Epithelial cell of proximal tubule (primary cell): ENCODE measurements at regions not wholly inside any gene's neighbourhood (a gene's known extent, or its start where the extent isn't known, plus 50 kb on each side); places are given as distances from the start of the nearest gene placed in this dataset.

ENCODE experiments used
- DNase-seq: peaks from one replicate; pipeline ENCODE4 v3.0.0-alpha.2; 2011; ENCODE audit warnings: low read depth
- H3K4me3 ChIP-seq: 2 replicates; pipeline ENCODE4 v1.5.1; 2011; ENCODE audit warnings: low read depth, mild to moderate bottlenecking, low read length
- CTCF ChIP-seq: conservative IDR thresholded peaks from 2 replicates; pipeline ENCODE4 v1.5.1; 2012; ENCODE audit warnings: low read depth, mild to moderate bottlenecking, low read length

GRCh38 chr15:27627623-27628022 lies 471.5 kb downstream of the OCA2 start:
- H3K4me3 ChIP-seq = no peak overlapping the region

GRCh38 chr15:27623560-27624305 lies 475.4 kb downstream of the OCA2 start:
- no peak overlapping the region for H3K4me3 ChIP-seq
- TF ChIP-seq CTCF = no peak
- DNase-seq = no peak

More at GRCh38 chr15:27627623-27628022, 471.5 kb downstream of the OCA2 start:
- DNase-seq = no peak
- TF ChIP-seq CTCF = no peak

GRCh38 chr15:27623149-27623548 lies 476.0 kb downstream of the OCA2 start:
- DNase-seq = no peak
- H3K4me3 ChIP-seq = no peak overlapping the region

GRCh38 chr15:27622371-27622770 lies 476.7 kb downstream of the OCA2 start:
- TF ChIP-seq CTCF = no peak
- H3K4me3 ChIP-seq = no peak overlapping the region
- no peak for DNase-seq

More at GRCh38 chr15:27623149-27623548, 476.0 kb downstream of the OCA2 start:
- TF ChIP-seq CTCF = no peak

GRCh38 chr15:27619204-27619603 lies 479.9 kb downstream of the OCA2 start:
- DNase-seq = no peak
- no peak for TF ChIP-seq CTCF
- H3K4me3 ChIP-seq = no peak overlapping the region

GRCh38 chr15:27617013-27617412 lies 482.1 kb downstream of the OCA2 start:
- no peak for DNase-seq
- H3K4me3 ChIP-seq = no peak overlapping the region
- no peak for TF ChIP-seq CTCF

- peak; percentile 66 for TF ChIP-seq CTCF
- no peak overlapping the region for H3K4me3 ChIP-seq
- DNase-seq = no peak
Measured at GRCh38 chr15:27608248-27608647, 490.9 kb downstream of the OCA2 start.
